DMS153 (cell line): ENCODE measurements at regions not wholly inside any gene's neighbourhood (a gene's known extent, or its start where the extent isn't known, plus 50 kb on each side); places are given as distances from the start of the nearest gene placed in this dataset.
"Not testable (repeated sequence)": the region's sequence is repeated elsewhere in the genome, so short reads cannot be mapped to it uniquely, and the experiment has no call there.

Experiments
- DNase-seq: peaks from one replicate; lab custom pipeline; 2025; lab: John Stamatoyannopoulos, UW

DNA sequence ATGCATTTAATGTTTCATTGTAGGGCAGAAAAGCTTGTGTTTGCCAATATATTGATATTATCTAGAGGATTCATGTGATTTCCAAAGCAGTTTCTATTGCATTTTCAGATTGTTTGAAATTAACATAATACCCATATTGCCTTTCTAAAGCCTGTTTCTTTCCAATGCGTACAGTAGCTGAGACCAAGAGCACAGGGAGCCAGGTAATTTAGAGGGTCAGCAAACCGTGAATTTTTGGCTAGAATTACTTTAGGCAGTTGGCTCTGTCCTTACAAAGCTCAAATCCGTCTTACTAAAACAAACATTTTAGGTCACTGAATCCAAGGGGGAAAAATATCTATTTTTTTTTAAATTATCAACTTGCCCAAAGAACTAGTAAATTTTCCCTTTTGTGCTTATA lies 604.9 kb upstream of the ADARB2 start:
- DNase-seq = no peak

DNA sequence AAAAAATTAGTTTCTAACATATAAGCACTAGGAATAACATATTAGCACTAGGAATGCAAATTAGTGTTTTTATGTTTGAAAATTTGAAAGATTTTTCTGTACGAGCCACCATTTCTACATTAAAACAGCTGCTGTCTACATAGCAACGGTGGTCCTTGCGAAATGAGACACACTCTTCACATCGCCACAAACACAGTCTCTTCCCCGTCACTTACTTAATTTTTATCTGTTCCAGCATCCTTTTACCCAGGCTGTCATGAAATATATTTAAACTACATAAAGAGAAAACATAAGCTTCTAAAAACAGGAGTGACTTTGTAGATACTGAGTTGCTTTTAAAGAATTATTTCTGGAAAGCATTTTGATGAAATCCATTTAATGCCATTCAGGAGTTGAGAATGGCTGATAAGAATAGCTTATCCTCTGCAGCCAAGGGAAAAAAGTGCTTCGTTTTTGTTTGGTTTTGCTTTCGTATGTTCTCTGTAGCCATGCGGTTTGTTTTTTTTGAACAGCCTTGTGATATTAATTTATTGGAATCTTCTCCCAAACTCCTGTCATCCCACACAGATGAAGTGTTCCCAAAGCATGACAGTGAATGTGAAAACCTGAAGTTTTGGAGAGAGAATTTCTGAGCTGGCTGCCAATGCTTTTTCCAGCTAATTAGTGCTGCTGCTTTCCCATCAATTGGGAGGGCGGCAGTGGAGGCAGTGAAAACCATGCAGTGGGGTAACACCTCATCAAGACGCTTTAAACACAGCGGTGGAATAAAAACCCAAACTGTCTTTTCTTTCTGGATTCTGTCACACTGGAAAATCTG lies 603.7 kb upstream of the ADARB2 start:
- DNase-seq = no peak

DNA sequence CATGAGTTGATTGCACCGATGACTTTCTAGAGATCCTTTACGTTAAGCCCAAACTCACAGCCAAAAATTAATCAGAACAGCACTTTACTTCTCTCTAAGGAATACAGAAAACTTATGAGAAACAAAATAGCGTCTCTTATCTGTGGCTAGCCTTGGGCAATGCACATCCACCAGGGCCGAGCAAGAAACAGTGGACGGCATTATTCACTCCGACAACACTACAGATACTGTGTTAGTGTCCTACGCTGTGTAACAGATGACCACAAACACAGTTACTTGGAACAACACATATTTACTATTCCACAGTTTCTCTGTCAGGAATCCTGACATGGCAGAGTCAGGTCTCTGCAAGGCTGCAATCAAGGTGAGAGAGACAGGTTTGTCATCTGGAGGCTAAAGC lies 598.3 kb upstream of the ADARB2 start:
- DNase-seq = no peak

DNA sequence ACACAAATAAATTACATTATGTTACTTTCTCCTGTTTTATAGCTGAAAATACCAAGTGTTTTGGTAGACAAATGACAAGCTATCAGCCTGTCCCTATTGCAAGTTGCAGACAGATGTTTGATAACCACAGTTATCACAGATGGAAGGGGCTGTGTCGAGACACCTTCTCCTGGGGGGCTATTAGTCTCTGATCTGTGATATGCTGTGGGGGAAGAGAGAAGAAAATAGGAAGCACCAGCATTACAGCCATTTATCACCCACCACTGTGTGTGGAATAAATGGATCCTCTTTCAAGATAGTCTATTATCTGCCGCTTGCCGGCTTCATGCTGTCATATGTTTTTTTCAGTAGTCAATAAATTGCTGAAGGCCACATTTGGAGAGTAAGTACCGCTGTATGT lies 597.2 kb upstream of the ADARB2 start:
- no peak for DNase-seq

DNA sequence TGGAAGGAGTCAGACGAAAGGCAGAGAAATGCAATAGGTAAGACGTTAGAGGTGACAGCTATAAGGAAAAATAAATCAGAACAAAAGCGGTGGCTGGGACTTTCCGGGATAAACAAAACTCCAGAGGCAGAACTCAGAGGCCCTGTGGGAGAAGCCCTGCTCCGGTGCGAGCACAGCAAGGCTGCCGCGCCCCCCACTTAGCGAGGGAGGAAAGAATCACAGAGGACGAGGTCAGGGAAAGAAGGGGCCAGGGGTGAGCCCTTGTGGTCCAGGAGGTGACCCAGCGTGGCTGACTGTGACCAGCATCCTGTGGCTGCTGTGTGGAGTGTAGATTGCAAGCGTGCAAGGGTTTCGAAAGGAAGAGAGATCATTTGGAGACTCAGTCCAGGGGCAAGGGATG lies 591.8 kb upstream of the ADARB2 start:
- no peak for DNase-seq

DNA sequence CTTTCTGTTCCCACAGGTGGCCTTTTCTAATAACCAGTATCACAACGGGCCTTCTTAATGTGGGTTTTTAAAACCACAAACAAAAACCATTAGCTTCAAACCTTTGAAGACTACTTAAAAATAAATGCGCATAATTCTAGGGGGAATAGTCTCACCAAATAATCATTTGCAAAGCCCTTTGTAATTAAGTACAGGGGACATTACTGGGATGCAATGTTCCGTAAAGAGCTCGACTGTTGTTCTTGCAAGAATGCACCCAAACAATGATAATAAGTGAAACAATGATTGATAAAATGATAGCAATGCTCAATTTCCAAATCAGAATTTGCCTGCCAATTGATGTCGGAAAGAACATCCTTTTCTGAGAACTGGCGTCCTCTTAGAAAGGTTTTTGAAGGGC lies 589.1 kb upstream of the ADARB2 start:
- DNase-seq = no peak

DNA sequence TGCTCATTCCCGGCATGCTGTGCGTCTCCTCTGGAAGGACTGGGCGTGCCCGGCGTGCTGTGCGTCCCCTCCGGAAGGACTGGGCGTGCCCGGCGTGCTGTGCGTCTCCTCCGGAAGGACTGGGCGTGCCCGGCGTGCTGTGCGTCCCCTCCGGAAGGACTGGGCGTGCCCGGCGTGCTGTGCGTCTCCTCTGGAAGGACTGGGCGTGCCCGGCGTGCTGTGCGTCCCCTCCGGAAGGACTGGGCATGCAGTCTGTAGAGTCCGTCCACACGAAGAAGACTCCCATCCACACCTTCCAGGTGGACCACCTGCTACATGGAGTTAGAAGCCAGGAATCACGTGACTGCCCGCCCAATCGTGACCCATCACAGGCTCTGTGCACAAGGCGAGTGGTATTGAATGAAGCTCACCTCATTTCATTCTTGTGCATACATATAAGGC lies 577.7 kb upstream of the ADARB2 start:
- DNase-seq = not testable (repeated sequence)

DNA sequence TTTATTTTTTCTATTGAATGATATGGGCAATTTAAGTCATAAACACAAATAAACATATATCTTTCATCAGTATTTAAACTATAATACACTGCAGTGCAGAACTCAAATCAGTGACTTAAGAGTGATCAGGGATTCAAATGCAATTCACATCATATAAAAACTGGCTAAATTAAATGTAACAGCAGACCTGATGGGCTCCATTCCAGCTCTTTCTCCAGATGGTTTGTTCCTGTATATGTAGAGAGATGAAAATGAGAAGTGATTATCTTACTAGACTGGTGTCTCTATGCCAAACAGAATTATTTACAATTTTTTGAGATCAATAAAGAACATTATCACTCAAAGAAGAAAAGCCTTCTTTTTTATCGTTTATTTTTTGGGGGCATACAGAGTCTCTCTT lies 568.8 kb upstream of the ADARB2 start:
- DNase-seq = no peak

DNA sequence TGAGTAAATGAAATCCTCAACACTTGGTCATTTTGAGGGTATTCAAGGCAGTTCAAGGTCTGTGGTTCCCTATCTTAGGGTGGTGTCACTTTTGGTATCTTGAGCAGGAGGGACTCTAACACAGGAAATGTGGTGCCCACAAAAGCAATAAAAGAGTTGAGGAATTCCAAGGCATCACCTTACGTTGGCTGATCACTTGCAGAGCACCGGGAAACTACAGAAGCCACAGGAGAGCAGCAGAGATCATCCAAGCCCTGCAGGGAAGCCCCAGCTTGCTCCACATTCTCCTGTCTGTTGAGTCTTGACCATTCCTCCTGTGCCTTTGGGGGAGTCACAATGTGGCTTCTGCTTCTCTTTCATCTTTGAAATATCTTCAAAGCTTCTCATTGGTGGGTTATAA lies 565.8 kb upstream of the ADARB2 start:
- no peak for DNase-seq

DNA sequence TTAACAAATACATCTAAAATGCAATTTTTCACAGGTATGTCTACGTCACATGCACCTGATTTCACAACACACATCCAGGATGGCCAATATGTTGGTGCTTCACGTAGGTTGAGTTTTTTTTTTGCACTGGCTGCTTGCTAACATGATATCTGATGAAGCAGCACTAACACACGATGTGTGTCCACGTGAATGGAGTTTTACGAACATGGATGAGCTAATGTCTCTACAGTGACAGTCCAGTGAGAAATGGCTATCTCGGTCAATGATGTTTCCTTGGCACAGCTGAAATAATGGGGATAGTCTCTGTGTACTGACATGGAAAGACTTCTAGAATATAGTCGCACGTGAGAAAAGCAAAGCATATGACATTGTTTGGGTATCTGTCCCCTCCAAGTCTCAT lies 563.9 kb upstream of the ADARB2 start:
- no peak for DNase-seq

DNA sequence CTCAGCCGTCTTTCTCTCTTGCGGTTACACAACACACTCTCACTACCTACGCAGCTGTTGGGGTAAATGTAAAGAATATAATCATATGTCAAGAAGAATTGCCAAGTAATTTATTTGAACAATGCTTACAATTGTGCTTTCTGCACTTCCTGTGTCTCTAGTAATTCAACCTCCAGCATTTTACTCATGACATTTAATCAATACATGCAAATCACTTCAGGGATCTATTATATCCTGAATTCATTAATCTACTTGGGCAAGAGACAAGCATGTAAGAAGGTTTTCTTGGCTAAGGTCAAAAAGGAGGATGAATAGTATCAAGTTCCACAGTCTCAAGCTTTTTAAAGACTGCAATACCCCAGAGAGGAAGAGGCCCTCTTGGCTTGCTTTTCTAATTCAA lies 562.9 kb upstream of the ADARB2 start:
- peak; percentile 5 for DNase-seq

DNA sequence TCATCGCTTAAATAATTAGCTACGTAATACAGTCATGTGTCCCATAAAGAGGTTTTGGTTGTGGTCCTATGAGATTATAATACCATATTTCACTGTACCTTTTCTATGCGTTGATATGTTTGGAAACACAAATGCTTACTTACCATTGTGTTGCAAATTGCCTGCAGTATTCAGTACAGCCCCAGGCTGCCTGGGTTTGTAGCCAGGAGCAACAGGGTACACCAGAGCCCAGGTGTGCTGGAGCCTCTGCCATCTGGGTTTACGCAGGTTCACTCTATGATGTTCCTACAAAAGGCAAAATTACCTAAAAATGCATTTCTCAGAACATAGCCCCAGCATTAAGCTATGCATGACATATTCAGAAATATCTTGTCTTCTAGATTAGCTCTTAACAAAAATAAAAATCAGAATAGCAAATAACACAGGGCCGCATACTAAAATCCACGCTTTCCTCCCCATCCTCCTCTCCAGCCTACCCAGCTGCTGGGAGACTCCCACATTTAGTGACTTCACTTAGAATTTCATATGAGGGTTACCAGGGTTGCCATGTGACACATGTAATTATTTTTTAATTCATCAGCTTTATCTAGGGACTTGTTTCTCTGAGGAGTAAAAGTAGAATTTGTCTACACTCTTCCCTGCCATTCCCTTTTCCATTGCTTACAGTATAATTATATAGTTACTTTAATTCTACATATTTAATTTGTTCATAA lies 559.0 kb upstream of the ADARB2 start:
- no peak for DNase-seq

DNA sequence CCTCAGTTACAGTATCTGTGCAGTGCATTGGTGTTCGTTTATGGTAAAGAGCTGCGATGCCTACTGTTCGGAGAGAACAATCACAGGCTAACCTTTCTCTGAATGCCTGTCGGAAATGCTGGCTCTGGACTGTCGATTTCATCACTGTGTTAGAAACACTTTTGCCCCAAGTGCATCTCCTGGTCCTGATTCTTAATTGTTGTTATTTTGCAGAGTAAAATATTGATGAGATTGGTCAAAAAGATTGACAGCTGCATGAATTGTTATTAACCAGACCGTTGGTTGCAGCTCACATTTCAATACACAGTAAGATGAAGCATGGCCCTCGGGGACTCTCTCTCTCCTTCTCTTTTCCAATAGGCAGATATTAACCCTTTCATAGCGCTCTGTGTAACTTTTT lies 557.4 kb upstream of the ADARB2 start:
- DNase-seq = no peak

DNA sequence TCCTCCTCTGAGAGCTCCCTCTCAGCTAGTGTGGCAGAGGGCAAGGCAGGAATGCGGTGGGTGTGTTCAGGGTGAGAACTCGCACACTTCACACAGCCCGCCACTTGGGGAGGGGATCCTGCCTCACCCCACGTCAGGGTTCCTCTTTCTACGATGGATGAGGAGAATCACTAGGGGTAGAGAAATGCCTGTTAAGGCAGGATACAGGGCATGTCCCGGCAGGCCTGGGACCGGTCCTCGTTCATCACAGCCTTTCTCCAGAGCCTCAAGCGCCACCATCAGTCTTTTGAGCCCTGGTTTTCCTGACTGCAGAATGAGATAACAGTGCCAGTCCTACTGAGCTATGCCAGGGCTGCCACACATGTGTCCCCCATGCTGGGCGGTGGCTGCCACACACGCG lies 546.7 kb upstream of the ADARB2 start:
- DNase-seq = no peak

DNA sequence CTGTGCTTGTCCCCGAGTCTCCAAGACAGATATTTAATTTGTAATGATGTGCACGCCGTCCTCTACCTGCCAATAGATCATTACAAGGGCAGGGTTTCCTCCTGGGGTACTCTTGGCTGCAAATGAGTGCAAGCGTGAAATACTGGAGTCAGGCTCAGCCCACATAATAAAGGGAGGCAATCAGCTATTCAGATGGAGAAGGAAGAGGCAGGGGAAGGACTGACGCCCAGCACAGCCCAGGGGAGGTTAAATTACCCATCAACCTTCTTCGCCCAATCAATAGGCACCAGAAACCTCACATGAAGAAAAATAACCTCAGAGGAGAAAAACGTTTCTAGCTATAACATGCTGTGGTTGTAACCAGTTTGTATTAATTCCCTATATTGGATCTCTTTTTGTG lies 544.9 kb upstream of the ADARB2 start:
- DNase-seq = no peak

DNA sequence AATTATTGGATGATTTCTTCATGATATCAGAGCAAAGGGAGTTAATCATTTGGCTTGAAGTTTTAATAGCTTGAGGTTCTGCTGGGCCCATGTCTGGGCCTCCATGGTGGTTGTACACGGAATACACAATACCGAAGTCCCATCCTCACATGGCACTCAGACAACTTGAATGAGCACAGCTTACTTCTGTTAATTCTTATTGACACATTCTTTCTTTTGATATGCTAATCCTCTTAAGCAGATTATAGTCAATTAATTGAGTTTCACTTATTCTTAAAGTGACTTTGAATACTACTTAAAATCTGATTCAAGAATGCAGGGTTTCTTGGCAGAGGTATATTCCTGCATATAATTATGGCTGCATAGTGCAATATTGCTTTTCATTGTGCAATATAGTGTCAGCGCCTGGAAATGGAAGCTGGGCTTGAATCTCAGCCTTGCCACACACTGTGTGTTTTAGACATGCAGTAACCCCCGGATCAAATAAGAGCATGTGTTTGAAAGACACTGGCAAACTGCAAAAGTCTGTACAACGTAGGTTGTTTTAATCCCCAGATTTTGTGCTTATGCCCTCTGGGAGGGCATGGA lies 543.5 kb upstream of the ADARB2 start:
- DNase-seq = no peak

DNA sequence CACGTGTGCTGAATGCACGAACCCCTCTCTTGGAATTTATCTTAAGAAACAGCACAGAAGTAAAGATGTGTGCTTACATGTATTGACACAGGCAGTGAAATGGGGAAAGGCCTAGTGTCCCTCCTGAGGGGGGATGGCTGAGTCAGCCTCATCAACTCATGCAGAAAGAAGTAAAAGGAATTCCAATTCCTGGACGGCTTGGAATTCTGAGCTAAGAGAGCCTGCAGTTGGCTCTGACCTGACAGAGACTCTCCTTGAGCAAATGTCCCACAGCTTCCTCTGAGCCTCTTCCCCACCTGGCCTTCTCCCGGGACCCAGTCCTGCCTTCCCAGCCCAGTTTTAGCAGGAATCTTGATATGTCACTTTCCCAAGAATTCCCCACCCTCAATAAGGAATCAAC lies 542.4 kb upstream of the ADARB2 start:
- no peak for DNase-seq

DNA sequence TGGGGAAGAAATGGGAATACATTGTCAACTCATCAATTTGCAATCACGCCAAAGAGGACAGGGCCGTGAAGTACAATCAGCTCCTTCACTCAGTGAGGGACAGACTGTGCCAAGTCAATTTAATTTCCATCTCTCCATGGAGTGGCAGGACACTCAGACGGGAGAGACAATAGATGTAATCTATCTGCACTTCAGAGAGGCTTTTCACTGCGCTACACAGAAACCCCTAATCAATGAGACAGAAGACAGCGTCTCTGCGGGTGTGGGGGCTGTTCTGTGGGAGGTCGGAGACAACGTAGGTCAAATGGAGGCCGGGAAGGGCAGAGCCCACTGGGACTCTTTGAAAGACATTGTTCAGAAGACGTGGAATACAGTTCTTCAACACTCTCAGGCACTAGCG lies 541.0 kb upstream of the ADARB2 start:
- DNase-seq = no peak

DNA sequence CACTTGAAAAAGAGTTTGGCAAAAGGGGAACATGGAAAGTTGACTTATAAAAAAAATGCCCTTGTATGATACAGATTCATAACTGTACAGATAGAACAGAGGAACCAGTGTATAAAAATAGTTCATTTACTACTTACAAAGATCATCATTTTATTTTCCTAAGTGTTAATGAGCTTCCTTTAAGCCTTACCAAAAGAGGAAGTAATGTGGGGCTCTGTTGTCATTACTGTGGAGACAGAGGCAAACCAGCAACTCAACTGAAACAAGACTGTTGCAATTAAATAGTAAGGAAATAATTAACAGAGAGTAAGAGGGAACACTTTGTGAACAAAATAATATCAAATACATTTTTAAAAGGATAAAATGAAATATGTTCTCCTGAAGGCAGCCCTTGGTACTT lies 526.2 kb upstream of the ADARB2 start:
- no peak for DNase-seq

DNA sequence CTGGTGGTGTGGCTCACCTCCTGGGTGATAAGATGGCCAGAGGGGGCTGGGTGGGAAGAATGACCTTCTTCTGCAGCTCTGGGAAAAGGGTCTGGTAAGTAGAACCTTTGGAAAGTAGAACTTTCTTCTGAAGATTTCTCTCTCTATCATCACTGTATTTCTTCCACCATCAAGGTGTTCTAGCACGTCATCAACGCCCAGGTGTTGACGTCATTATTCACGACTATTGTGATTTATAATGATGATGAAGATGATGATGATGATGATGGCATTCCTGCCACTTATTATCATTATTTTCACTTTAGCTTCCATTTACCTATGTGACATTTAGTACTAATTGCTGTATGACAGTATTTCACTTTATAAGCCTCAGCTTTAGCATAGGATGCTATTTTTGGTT lies 525.6 kb upstream of the ADARB2 start:
- DNase-seq = no peak

DNA sequence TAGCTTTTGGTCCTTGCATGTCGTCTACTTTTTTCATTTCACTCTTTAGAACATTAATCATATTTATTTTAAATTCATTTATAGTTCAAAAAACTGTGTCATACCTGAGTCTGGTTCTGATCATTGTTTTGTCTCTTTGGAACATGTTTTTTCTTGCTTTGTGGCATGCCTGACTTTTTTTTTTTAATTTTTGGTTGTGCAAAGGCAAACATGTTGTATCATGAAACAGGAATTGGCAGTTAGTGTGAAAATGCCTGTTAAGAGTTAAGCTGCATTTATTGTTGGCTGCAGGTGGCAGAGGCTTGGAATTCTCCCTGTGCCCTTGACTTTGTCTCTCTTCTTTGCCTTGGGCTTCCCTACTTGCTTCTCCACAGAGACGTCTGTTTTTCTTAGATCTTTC lies 525.0 kb upstream of the ADARB2 start:
- no peak for DNase-seq

DNA sequence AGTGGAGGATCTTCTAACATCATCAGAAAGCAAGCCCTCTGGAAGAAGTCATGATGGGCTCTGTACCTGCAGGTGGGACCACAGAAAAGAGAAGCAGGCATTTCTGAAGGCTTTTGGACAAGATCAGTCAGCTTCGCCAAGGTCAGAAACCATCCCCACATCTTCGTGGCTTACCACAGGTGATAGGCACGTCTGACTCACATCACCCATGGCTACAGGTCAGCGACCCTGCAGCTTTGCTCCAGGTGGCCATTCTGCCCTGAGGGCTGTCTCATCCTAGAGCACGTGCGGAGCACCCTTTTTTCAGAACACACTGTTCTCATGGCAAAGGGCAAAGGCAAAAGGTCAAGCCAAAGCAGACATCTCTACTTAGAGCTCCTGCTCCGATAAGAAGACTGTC lies 518.9 kb upstream of the ADARB2 start:
- DNase-seq = no peak

DNA sequence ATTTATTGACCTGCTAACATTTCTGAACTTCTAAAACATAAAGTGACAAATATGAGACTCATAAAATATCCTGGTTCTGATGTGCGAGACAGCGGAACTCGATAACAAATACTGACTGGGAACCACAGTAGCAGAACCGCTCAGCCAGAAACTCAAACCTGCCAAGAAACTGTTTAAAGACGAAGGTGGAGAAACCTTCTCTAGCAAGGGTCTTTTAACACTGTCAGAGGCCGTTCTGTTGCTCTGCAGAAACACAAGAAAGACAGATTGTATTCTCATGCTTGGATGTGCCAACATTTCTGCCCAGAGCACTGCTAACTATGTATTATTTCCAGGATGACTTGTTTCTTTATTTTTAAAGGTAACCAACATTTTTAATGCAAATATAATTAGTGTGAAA lies 514.8 kb upstream of the ADARB2 start:
- DNase-seq = no peak
